ENCODE measurements at regions not wholly inside any gene's neighbourhood (a gene's known extent, or its start where the extent isn't known, plus 50 kb on each side); places are given as distances from the start of the nearest gene placed in this dataset.

DNA sequence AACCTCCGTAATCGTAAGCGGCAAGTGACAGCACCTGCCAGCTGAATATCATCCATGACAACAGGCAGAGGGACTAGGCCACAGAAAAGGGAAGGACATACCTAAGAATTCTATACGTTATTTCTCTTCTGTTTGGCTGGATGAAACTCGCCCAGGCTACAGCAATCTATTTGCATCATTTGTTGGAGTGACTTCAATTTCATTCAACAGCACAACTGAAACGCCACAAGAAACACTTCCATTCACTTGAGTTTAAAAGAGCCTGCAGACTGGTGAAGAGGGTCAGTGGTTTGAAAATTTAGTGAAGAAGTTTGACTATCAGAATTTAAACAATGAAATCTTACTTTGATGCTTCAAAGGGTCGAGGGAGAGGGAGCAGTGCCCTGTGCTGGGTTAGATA, 378.7 kb downstream of the LMO4 start:
- DNase-seq (no peak), ATAC-seq (no peak)
- Histone ChIP-seq H3F3A (ENCODE audit: low read length, unreplicated experiment) (no peaks in the 10 kb centered on the region), H3K4me2 (ENCODE audit: low read length) (no peak overlapping the region), H3K4me1 (ENCODE audit: insufficient read depth, low read length) (no peaks in the 10 kb centered on the region), H4K20me1 (ENCODE audit: low read length) (no peaks in the 10 kb centered on the region), H3K79me2 (ENCODE audit: low read length) (no peaks in the 10 kb centered on the region), H3K27me3 (ENCODE audit: low read length) (no peaks in the 10 kb centered on the region), H3K36me3 (ENCODE audit: low read depth, low read length) (no peaks in the 10 kb centered on the region), H2AFZ (ENCODE audit: low read length) (no peak overlapping the region), H3K9me2 (replicated peaks; ENCODE audit: low read length) (no peaks in the 10 kb centered on the region), H3K27ac (ENCODE audit: low read length) (no peak overlapping the region), H3K9ac (ENCODE audit: low read length) (no peak overlapping the region), H3K4me3 (ENCODE audit: low read length) (no peak overlapping the region), H3K9me3 (ENCODE audit: low read length) (peaks cover 4% of the 10 kb centered on the region; the same call in 1 of the 2 replicates)
- intact Hi-C loops (cut with micrococcal nuclease): no loop called here
- TF ChIP-seq EZH2 (IDR thresholded peaks at IDR 0.05; ENCODE audit: low read length, unreplicated experiment) (no peak), EZH2phosphoT487 (IDR thresholded peaks at IDR 0.05; ENCODE audit: borderline replicate concordance, low read length) (no peak), CTCF (conservative IDR thresholded peaks at IDR 0.05; ENCODE audit: low read depth, low read length) (no peak)
- no TSS peak for BruUV-seq (replicated peaks)
- CTCF ChIA-PET: no interaction called here
- POLR2A ChIA-PET (ENCODE audit: unreplicated experiment): no interaction called here

GRCh38 chr1:87712261-87713010, 383.8 kb downstream of the LMO4 start:
- Histone ChIP-seq H3K4me3 (ENCODE audit: low read length) (no peak overlapping the region), H3K4me2 (ENCODE audit: low read length) (no peak overlapping the region), H3K79me2 (ENCODE audit: low read length) (no peaks in the 10 kb centered on the region), H4K20me1 (ENCODE audit: low read length) (no peaks in the 10 kb centered on the region), H3K4me1 (ENCODE audit: insufficient read depth, low read length) (peaks cover 11% of the 10 kb centered on the region; the same call in 1 of the 2 replicates), H3K27ac (ENCODE audit: low read length) (no peak overlapping the region), H3K36me3 (ENCODE audit: low read depth, low read length) (no peaks in the 10 kb centered on the region), H3K9me3 (ENCODE audit: low read length) (no peaks in the 10 kb centered on the region), H3K9ac (ENCODE audit: low read length) (no peak overlapping the region), H3K9me2 (replicated peaks; ENCODE audit: low read length) (no peaks in the 10 kb centered on the region), H3F3A (ENCODE audit: low read length, unreplicated experiment) (no peaks in the 10 kb centered on the region), H3K27me3 (ENCODE audit: low read length) (no peaks in the 10 kb centered on the region), H2AFZ (ENCODE audit: low read length) (no peak overlapping the region)
- ChIA-PET POLR2A (ENCODE audit: unreplicated experiment) (no interaction called here), CTCF (interaction anchor here (0.5 kb wide), 1 partner anchor 68 kb away, joined by 3 read pairs; no protein-coding TSS in a partner anchor)
- ATAC-seq (0 out of 2 replicates have a peak, but pooled peaks have one; percentile 13), DNase-seq (peak; percentile 30)
- intact Hi-C loops (cut with micrococcal nuclease): no loop called here
- TF ChIP-seq EZH2phosphoT487 (IDR thresholded peaks at IDR 0.05; ENCODE audit: borderline replicate concordance, low read length): no peak
- TF ChIP-seq CTCF (conservative IDR thresholded peaks at IDR 0.05; ENCODE audit: low read depth, low read length): no peak
- TF ChIP-seq EZH2 (IDR thresholded peaks at IDR 0.05; ENCODE audit: low read length, unreplicated experiment): no peak
- no TSS peak for BruUV-seq (replicated peaks)

GRCh38 chr1:87714278-87714677, 385.6 kb downstream of the LMO4 start:
- Histone ChIP-seq H4K20me1 (ENCODE audit: low read length) (no peaks in the 10 kb centered on the region), H3K79me2 (ENCODE audit: low read length) (no peaks in the 10 kb centered on the region), H3K4me3 (ENCODE audit: low read length) (no peak overlapping the region), H3K4me1 (ENCODE audit: insufficient read depth, low read length) (peaks cover 16% of the 10 kb centered on the region; the same call in 1 of the 2 replicates), H3K27ac (ENCODE audit: low read length) (no peak overlapping the region), H3K27me3 (ENCODE audit: low read length) (no peaks in the 10 kb centered on the region), H2AFZ (ENCODE audit: low read length) (no peak overlapping the region), H3K9me2 (replicated peaks; ENCODE audit: low read length) (no peaks in the 10 kb centered on the region), H3F3A (ENCODE audit: low read length, unreplicated experiment) (no peaks in the 10 kb centered on the region), H3K36me3 (ENCODE audit: low read depth, low read length) (no peaks in the 10 kb centered on the region), H3K4me2 (ENCODE audit: low read length) (no peak overlapping the region), H3K9ac (ENCODE audit: low read length) (no peak overlapping the region), H3K9me3 (ENCODE audit: low read length) (no peaks in the 10 kb centered on the region)
- no peak for DNase-seq
- no TSS peak for BruUV-seq (replicated peaks)
- ChIA-PET POLR2A (ENCODE audit: unreplicated experiment) (no interaction called here), CTCF (no interaction called here)
- TF ChIP-seq EZH2phosphoT487 (IDR thresholded peaks at IDR 0.05; ENCODE audit: borderline replicate concordance, low read length) (no peak), CTCF (conservative IDR thresholded peaks at IDR 0.05; ENCODE audit: low read depth, low read length) (no peak)
- ATAC-seq: no peak
- intact Hi-C loops (cut with micrococcal nuclease): no loop called here

All from PC-3 (cell line).